ENCODE measurements at regions not wholly inside any gene's neighbourhood (a gene's known extent, or its start where the extent isn't known, plus 50 kb on each side); places are given as distances from the start of the nearest gene placed in this dataset.

GRCh38 chr10:33396938-33397337, 62.5 kb upstream of the NRP1 start:
- no peak for TF ChIP-seq CTCF (IDR thresholded peaks at IDR 0.05)

GRCh38 chr10:33396279-33396678, 61.8 kb upstream of the NRP1 start:
- no peak for TF ChIP-seq CTCF (IDR thresholded peaks at IDR 0.05)

- no peak for TF ChIP-seq CTCF (IDR thresholded peaks at IDR 0.05)
Observed at GRCh38 chr10:33395201-33395600, 60.7 kb upstream of the NRP1 start.

GRCh38 chr10:33392706-33393105, 58.2 kb upstream of the NRP1 start:
- TF ChIP-seq CTCF (IDR thresholded peaks at IDR 0.05): no peak

- no peak for TF ChIP-seq CTCF (IDR thresholded peaks at IDR 0.05)
Observed at GRCh38 chr10:33391611-33392465, 57.4 kb upstream of the NRP1 start.

- TF ChIP-seq CTCF (IDR thresholded peaks at IDR 0.05): no peak
Observed at GRCh38 chr10:33390046-33390445, 55.6 kb upstream of the NRP1 start.

GRCh38 chr10:33388785-33389184, 54.3 kb upstream of the NRP1 start:
- TF ChIP-seq CTCF (IDR thresholded peaks at IDR 0.05): no peak
